ENCODE measurements at regions not wholly inside any gene's neighbourhood (a gene's known extent, or its start where the extent isn't known, plus 50 kb on each side); places are given as distances from the start of the nearest gene placed in this dataset.
"Not testable (repeated sequence)": the region's sequence is repeated elsewhere in the genome, so short reads cannot be mapped to it uniquely, and the experiment has no call there.

DNA sequence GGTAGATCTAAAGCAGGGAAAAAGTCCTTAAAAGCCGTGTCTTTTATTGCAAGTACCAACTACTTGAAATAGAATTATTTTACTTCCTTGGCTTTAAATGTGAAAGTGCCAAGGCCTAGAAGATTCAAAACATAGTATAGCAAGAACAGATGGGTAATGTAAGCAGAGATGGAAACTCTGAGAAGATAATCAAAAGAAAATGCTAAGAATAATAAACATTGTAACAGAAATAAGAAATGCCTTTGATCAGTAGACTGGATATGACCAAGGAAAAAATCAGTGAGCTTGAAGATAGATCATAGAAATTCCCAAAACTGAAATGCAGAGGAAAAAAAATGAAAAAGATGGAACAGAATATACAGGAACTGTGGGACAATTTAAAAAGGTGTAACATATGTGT lies 113.1 kb downstream of the BLID start:
- TF ChIP-seq, protein P1, sequence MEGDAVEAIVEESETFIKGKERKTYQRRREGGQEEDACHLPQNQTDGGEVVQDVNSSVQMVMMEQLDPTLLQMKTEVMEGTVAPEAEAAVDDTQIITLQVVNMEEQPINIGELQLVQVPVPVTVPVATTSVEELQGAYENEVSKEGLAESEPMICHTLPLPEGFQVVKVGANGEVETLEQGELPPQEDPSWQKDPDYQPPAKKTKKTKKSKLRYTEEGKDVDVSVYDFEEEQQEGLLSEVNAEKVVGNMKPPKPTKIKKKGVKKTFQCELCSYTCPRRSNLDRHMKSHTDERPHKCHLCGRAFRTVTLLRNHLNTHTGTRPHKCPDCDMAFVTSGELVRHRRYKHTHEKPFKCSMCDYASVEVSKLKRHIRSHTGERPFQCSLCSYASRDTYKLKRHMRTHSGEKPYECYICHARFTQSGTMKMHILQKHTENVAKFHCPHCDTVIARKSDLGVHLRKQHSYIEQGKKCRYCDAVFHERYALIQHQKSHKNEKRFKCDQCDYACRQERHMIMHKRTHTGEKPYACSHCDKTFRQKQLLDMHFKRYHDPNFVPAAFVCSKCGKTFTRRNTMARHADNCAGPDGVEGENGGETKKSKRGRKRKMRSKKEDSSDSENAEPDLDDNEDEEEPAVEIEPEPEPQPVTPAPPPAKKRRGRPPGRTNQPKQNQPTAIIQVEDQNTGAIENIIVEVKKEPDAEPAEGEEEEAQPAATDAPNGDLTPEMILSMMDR (IDR thresholded peaks at IDR 0.05; ENCODE audit: partially characterized antibody, unreplicated experiment) = no peak
- no peak overlapping the region for H3K4me3 Mint-ChIP-seq (ENCODE audit: unreplicated experiment)
- H3K4me1 Mint-ChIP-seq (ENCODE audit: low read depth, unreplicated experiment) = no peaks in the 10 kb centered on the region
- H3K27me3 Mint-ChIP-seq (ENCODE audit: unreplicated experiment) = peaks cover 1% of the 10 kb centered on the region
- H3K36me3 Mint-ChIP-seq (ENCODE audit: unreplicated experiment) = peaks cover 4% of the 10 kb centered on the region
- no peak for DNase-seq
- no peaks in the 10 kb centered on the region for H3K9me3 Mint-ChIP-seq (ENCODE audit: unreplicated experiment)
- no peak overlapping the region for H3K27ac Mint-ChIP-seq (ENCODE audit: unreplicated experiment)

DNA sequence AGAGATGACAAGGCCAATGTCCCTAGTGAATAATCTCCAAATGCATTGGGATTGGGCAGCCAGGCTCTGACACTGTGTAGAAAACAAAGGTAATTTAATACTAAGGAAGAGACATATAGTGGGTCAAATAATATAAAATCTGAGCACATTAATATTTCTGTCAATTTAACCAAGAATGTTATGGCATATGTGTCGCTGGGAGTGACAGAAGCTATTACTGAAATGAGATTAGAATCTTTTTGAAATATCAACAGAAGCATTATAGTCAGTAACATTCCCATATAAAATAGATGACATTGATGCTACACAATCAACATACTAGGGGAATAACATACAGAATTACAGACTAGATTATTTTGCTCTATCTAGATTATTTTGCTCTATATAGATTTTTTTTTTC lies 114.0 kb downstream of the BLID start:
- peaks cover 4% of the 10 kb centered on the region for H3K36me3 Mint-ChIP-seq (ENCODE audit: unreplicated experiment)
- no peak overlapping the region for H3K27ac Mint-ChIP-seq (ENCODE audit: unreplicated experiment)
- H3K27me3 Mint-ChIP-seq (ENCODE audit: unreplicated experiment) = peaks cover 1% of the 10 kb centered on the region
- no peaks in the 10 kb centered on the region for H3K9me3 Mint-ChIP-seq (ENCODE audit: unreplicated experiment)
- no peaks in the 10 kb centered on the region for H3K4me1 Mint-ChIP-seq (ENCODE audit: low read depth, unreplicated experiment)
- H3K4me3 Mint-ChIP-seq (ENCODE audit: unreplicated experiment) = no peak overlapping the region
- TF ChIP-seq, protein P1 (IDR thresholded peaks at IDR 0.05; ENCODE audit: partially characterized antibody, unreplicated experiment) = no peak
- no peak for DNase-seq

DNA sequence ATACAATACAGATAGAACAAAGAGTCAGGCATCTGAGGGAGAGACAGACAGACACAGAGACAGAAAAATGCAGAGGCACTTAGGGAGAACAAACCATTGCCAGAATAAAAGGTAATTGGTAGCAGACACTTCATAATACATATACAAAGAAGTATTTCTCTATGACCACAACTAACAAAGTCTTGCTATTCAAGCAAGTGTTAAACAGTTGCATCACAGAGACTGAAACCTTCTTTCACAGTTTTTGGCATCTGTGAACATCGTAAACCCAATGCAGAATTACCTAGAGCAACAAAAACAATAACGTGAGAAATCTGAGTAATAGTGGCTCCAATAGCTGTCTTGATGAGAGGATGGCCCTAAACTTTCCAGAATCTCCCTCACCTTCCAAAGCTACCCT lies 116.4 kb downstream of the BLID start:
- TF ChIP-seq, protein P1 (IDR thresholded peaks at IDR 0.05; ENCODE audit: partially characterized antibody, unreplicated experiment) = no peak
- Mint-ChIP-seq H3K27ac (ENCODE audit: unreplicated experiment) (no peak overlapping the region), H3K4me1 (ENCODE audit: low read depth, unreplicated experiment) (no peaks in the 10 kb centered on the region), H3K4me3 (ENCODE audit: unreplicated experiment) (no peak overlapping the region), H3K36me3 (ENCODE audit: unreplicated experiment) (peaks cover 4% of the 10 kb centered on the region), H3K9me3 (ENCODE audit: unreplicated experiment) (peaks cover under 1% of the 10 kb centered on the region), H3K27me3 (ENCODE audit: unreplicated experiment) (peaks cover 1% of the 10 kb centered on the region)
- no peak for DNase-seq

DNA sequence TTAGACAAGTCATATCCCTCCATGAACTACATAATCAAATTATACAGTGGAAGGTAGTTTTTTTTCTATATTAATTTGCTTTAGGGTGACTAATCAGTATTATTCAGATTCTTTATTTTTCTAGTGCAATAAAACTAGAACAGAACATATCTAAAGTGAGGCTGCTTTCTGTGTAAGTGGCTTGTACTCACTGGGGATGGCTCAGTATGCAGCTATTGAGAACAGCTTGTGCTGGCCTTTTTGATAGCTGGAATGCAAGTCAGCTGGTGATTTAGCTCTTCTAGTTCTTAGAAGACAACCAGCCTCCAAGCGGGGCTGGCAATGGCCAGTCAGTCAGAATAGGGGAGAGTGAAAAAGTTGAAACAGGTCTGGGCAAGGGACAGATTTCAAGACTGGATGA lies 119.4 kb downstream of the BLID start:
- TF ChIP-seq, protein P1 (IDR thresholded peaks at IDR 0.05; ENCODE audit: partially characterized antibody, unreplicated experiment) = no peak
- Mint-ChIP-seq H3K27ac (ENCODE audit: unreplicated experiment) (no peak overlapping the region), H3K36me3 (ENCODE audit: unreplicated experiment) (no peaks in the 10 kb centered on the region), H3K4me3 (ENCODE audit: unreplicated experiment) (no peak overlapping the region), H3K4me1 (ENCODE audit: low read depth, unreplicated experiment) (no peaks in the 10 kb centered on the region), H3K9me3 (ENCODE audit: unreplicated experiment) (peaks cover 2% of the 10 kb centered on the region), H3K27me3 (ENCODE audit: unreplicated experiment) (peaks cover 1% of the 10 kb centered on the region)
- no peak for DNase-seq

DNA sequence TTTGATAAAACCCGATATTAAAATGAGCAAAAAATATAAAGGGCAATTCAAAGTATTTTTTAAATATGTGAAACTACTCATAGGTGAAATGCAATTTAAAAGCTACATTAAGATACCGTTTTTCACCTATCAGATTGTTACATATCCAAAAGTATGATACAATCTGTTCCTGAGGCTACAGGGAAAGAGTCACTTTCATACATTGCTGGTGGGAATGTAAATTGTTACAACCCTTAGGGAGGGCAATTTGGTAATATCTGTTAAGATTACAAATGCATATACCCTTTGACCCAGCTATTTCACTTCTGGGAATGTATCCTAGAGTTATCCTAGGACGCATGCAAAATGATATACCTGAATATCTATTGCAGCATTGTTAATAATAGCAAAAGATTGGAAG lies 132.1 kb downstream of the BLID start:
- Mint-ChIP-seq H3K4me3 (ENCODE audit: unreplicated experiment) (no peak overlapping the region), H3K4me1 (ENCODE audit: low read depth, unreplicated experiment) (no peaks in the 10 kb centered on the region), H3K9me3 (ENCODE audit: unreplicated experiment) (no peaks in the 10 kb centered on the region)

DNA sequence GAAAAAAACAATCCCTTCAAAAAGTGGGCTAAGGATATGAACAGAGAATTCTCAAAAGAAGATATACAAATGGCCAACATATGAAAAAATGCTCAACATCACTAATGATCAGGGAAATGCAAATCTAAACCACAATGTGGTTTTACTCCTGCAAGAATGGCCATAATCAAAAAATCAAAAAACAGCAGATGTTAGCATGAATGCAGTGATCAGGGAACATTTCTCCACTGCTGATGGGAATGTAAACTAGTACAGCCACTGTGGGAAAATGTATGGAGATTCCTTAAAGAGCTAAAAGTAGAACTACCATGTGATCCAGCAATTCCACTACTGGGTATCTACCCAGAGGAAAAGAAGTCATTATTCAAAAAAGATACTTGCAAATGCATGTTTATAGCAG lies 138.1 kb downstream of the BLID start:
- H3K4me1 Mint-ChIP-seq (ENCODE audit: low read depth, unreplicated experiment); H3K9me3 Mint-ChIP-seq (ENCODE audit: unreplicated experiment); H3K36me3 Mint-ChIP-seq (ENCODE audit: unreplicated experiment); H3K27ac Mint-ChIP-seq (ENCODE audit: unreplicated experiment); H3K27me3 Mint-ChIP-seq (ENCODE audit: unreplicated experiment); H3K4me3 Mint-ChIP-seq (ENCODE audit: unreplicated experiment); DNase-seq: not testable (repeated sequence)

More for the DNA sequence above, 132.1 kb downstream of the BLID start:
- Mint-ChIP-seq H3K27ac (ENCODE audit: unreplicated experiment) (no peak overlapping the region), H3K27me3 (ENCODE audit: unreplicated experiment) (no peaks in the 10 kb centered on the region), H3K36me3 (ENCODE audit: unreplicated experiment) (no peaks in the 10 kb centered on the region)
- DNase-seq = no peak
- TF ChIP-seq, protein P1 (IDR thresholded peaks at IDR 0.05; ENCODE audit: partially characterized antibody, unreplicated experiment) = no peak
